IMR-90 (cell line): ENCODE measurements at regions not wholly inside any gene's neighbourhood (a gene's known extent, or its start where the extent isn't known, plus 50 kb on each side); places are given as distances from the start of the nearest gene placed in this dataset.

Experiments
- BHLHE40 ChIP-seq: fragments of 150-350 bp; IDR thresholded peaks from 2 replicates; pipeline ENCODE4 v1.6.1; 2016; ENCODE audit warnings: mild to moderate bottlenecking, low read depth, low read length
- CEBPB ChIP-seq: IDR thresholded peaks from 2 replicates; pipeline ENCODE4 v1.6.1; 2012; ENCODE audit warnings: low read depth, low read length, improper control_type of control experiment
- CHD1 ChIP-seq: IDR thresholded peaks from 2 replicates; pipeline ENCODE4 v1.6.1; 2012; ENCODE audit warnings: low read depth, low read length, improper control_type of control experiment
- CTCF ChIP-seq: conservative IDR thresholded peaks from 2 replicates; pipeline ENCODE4 v1.5.1; 2012; ENCODE audit warnings: mild to moderate bottlenecking, low read depth, low read length, improper control_type of control experiment
- ELK1 ChIP-seq: fragments of 150-350 bp; IDR thresholded peaks from 2 replicates; pipeline ENCODE4 v1.6.1; 2016; ENCODE audit warnings: low read depth, mild to moderate bottlenecking, low read length, moderate library complexity, borderline replicate concordance
- MAFK ChIP-seq: IDR thresholded peaks from 2 replicates; pipeline ENCODE4 v1.6.1; 2012; ENCODE audit warnings: low read depth, low read length, improper control_type of control experiment
- MAZ ChIP-seq: IDR thresholded peaks from 2 replicates; pipeline ENCODE4 v1.6.1; 2012; ENCODE audit warnings: low read depth, mild to moderate bottlenecking, low read length, improper control_type of control experiment, moderate library complexity, borderline replicate concordance
- MXI1 ChIP-seq: IDR thresholded peaks from 2 replicates; pipeline ENCODE4 v1.6.1; 2012; ENCODE audit warnings: low read depth, mild to moderate bottlenecking, low read length, moderate library complexity, borderline replicate concordance
- POLR2A ChIP-seq: IDR thresholded peaks from 2 replicates; pipeline ENCODE4 v1.6.1; 2012; ENCODE audit warnings: mild to moderate bottlenecking, low read depth, low read length
- RAD21 ChIP-seq: IDR thresholded peaks from 2 replicates; pipeline ENCODE4 v1.6.1; 2012; ENCODE audit warnings: low read length, improper control_type of control experiment
- RCOR1 ChIP-seq: IDR thresholded peaks from 2 replicates; pipeline ENCODE4 v1.6.1; 2012; ENCODE audit warnings: mild to moderate bottlenecking, low read length, improper control_type of control experiment; ENCODE audit not compliant: insufficient replicate concordance
- RFX5 ChIP-seq: IDR thresholded peaks from 2 replicates; pipeline ENCODE4 v1.8.0; 2012; ENCODE audit warnings: low read depth, mild to moderate bottlenecking, low read length, moderate library complexity
- SMC3 ChIP-seq: fragments of 150-350 bp; IDR thresholded peaks from 2 replicates; pipeline ENCODE4 v1.6.1; 2016; ENCODE audit warnings: low read depth, mild to moderate bottlenecking, antibody characterized with exemption, low read length, moderate library complexity
- USF2 ChIP-seq: fragments of 150-350 bp; IDR thresholded peaks from 2 replicates; pipeline ENCODE4 v1.6.1; 2017; ENCODE audit warnings: mild to moderate bottlenecking, antibody characterized with exemption, low read length, low read depth

- TF ChIP-seq POLR2A (no peak), CTCF (no peak), RAD21 (no peak), MAZ (no peak), USF2 (no peak), RFX5 (no peak), SMC3 (no peak), CHD1 (no peak), BHLHE40 (no peak), RCOR1 (no peak), MXI1 (no peak), CEBPB (no peak), ELK1 (no peak), MAFK (no peak)
Observed at GRCh38 chr16:87244636-87245197, 72.5 kb downstream of the C16orf95 start.
